Stomach (tissue), 8 donors: ENCODE measurements at regions not wholly inside any gene's neighbourhood (a gene's known extent, or its start where the extent isn't known, plus 50 kb on each side); places are given as distances from the start of the nearest gene placed in this dataset.

Source experiments
- DNase-seq, 2 donors: peaks; one replicate each; pipeline versions ENCODE4 v3.0.0 to v3.0.0-alpha.2; 2013 to 2019
- H3K27ac ChIP-seq, 5 donors: fragments of 200-600 bp in 4 of 5; sonication (generic) in 4 of 5; one replicate each; pipeline ENCODE4 v1.5.1; 2013 to 2019; ENCODE audit warnings: mild to moderate bottlenecking in 1 of 5, moderate library complexity in 1 of 5
- H3K27me3 ChIP-seq, 3 donors: fragments of 200-600 bp; sonication (generic); one replicate each; pipeline ENCODE4 v1.5.1; 2017 to 2019; ENCODE audit warnings: mixed run types in 1 of 3
- H3K36me3 ChIP-seq, 4 donors: fragments of 200-600 bp; sonication (generic); 1 replicate in 3 of 4; 2 replicates in 1 of 4; pipeline ENCODE4 v1.5.1; 2016 to 2019
- H3K4me1 ChIP-seq, 4 donors: fragments of 200-600 bp; sonication (generic); one replicate each; pipeline ENCODE4 v1.5.1; 2016 to 2019
- H3K4me3 ChIP-seq, 4 donors: fragments of 200-600 bp; sonication (generic) in 3 of 4; one replicate each; pipeline ENCODE4 v1.5.1; 2016 to 2019; ENCODE audit warnings: mild to moderate bottlenecking in 1 of 4
- H3K9me3 ChIP-seq, 4 donors: fragments of 200-600 bp; sonication (generic); one replicate each; pipeline ENCODE4 v1.5.1; 2016 to 2019
- CTCF ChIP-seq, 7 experiments: fragments of 450-650 bp in 4 of 7; fragments of 200-600 bp in 3 of 7; sonication (generic) in 3 of 7; IDR thresholded peaks; one replicate each; pipeline ENCODE4 v1.5.1; 2016 to 2019; ENCODE audit warnings: antibody characterized with exemption in 7 of 7, control low read depth in 2 of 7, mild to moderate bottlenecking in 1 of 7
- EP300 ChIP-seq: sonication (generic); formaldehyde crosslinking; IDR thresholded peaks from one replicate; pipeline ENCODE4 v1.6.1; 2017; ENCODE audit warnings: antibody characterized with exemption
- POLR2A ChIP-seq, 4 donors: fragments of 450-650 bp; IDR thresholded peaks; one replicate each; pipeline ENCODE4 v1.6.1; 2016; ENCODE audit warnings: antibody characterized with exemption in 4 of 4, control low read depth in 2 of 4, mild to moderate bottlenecking in 1 of 4, moderate library complexity in 1 of 4
- POLR2AphosphoS5 ChIP-seq, 3 donors: sonication (generic); formaldehyde crosslinking; IDR thresholded peaks; one replicate each; pipeline ENCODE4 v1.6.1; 2016; ENCODE audit warnings: antibody characterized with exemption in 3 of 3
- WGBS, 5 donors: extraction: QIAGEN DNeasy Blood & Tissue Kit in 3 of 5; methylation state at CpG; one replicate each; pipeline versions ENCODE4 v1.1.5 to v1.1.7; 2013 to 2018; 5-methylcytosine and 5-hydroxymethylcytosine counted together
- intact Hi-C: fragments of 100-400 bp; cut with DNase I; formaldehyde crosslinking; loops from one replicate; pipeline ENCODE4 v1.15.1; 2023; ENCODE audit warnings: low total_unique reads
- donor health status: healthy with polysubstance abuse.
- donor health status: Bipolar disorder and iron deficiency.
- donor health status: healthy.

DNA sequence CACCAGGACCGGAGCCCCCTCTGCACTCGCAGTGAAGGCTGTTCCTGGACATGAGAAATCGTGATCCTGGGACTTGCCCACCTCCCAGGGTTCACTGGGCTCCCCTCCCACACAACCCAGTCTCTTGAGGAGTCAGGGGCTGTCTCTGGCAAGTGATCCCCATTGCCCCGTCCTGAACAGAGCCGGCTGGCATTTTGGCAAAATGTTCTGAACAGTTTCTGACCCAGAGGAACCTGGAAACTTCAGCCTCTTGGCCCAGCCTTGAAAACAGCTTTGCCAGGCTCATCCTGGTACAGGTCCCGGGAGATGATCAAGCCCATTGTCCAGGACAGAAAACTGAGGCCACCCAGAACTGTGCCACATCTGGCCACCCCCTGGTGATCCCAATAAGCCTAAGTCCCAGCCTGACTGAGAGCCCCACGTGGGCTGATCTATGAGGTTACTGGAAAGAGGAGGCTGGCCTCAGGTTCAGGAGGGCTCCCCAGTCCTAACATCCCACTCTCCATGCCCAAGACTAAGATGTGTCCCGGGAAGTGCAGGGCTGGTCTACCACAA lies 115.7 kb downstream of the OAT start:
- no peak overlapping the region for H3K4me3 ChIP-seq
- peaks cover 0 to 17% (median 8%) of the 10 kb centered on the region in 4 donors for H3K9me3 ChIP-seq
- no peaks in the 10 kb centered on the region for H3K36me3 ChIP-seq
- DNase-seq = no peak
- H3K27ac ChIP-seq = no peak overlapping the region
- intact Hi-C loops = no loop called here
- WGBS, 5 donors = 76 to 82% (median 78%) methylated on average over 7 to 8 of the region's 8 CpGs
- no peaks in the 10 kb centered on the region for H3K27me3 ChIP-seq
- H3K4me1 ChIP-seq = no peaks in the 10 kb centered on the region
- TF ChIP-seq POLR2AphosphoS5 (IDR thresholded peaks at IDR 0.05) = no peak
- TF ChIP-seq CTCF (IDR thresholded peaks at IDR 0.05) = no peak
- TF ChIP-seq POLR2A (IDR thresholded peaks at IDR 0.05) = no peak
- no peak for TF ChIP-seq EP300

GRCh38 chr10:124301736-124302135 lies 117.0 kb downstream of the OAT start:
- Histone ChIP-seq H3K27ac (no peak overlapping the region), H3K9me3 (peaks cover 0 to 17% (median 8%) of the 10 kb centered on the region in 4 donors), H3K27me3 (no peaks in the 10 kb centered on the region), H3K36me3 (no peaks in the 10 kb centered on the region), H3K4me1 (no peaks in the 10 kb centered on the region), H3K4me3 (no peak overlapping the region)
- intact Hi-C loops = no loop called here
- no peak for TF ChIP-seq CTCF (IDR thresholded peaks at IDR 0.05)
- no peak for TF ChIP-seq POLR2AphosphoS5 (IDR thresholded peaks at IDR 0.05)
- TF ChIP-seq POLR2A (IDR thresholded peaks at IDR 0.05) = no peak
- no peak for TF ChIP-seq EP300
- DNase-seq = no peak
- 68 to 92% (median 71%) methylated on average over 8 to 9 of the region's 9 CpGs for WGBS, 5 donors

DNA sequence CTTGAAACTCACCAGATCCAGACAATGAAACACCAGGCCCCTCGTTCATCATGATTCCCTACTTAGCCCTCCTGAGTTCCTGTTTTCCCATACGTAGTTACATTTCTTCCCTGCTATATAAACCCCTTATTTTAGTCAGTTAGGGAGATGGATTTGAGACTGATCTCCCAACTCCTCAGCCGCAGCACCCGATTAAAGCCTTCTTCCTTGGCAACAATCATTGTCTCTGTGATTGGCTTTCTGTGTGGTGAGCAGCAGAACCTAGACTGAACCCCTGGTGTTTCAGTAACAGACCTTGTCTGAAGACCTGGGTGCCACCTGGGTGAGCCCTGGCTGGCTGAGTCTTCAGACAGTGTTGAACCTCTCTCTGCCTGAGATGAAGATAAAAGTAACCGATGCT lies 118.0 kb downstream of the OAT start:
- Histone ChIP-seq H3K9me3 (peaks cover 0 to 17% (median 8%) of the 10 kb centered on the region in 4 donors), H3K27ac (no peak overlapping the region), H3K4me1 (no peaks in the 10 kb centered on the region), H3K4me3 (no peak overlapping the region), H3K27me3 (no peaks in the 10 kb centered on the region), H3K36me3 (no peaks in the 10 kb centered on the region)
- TF ChIP-seq POLR2AphosphoS5 (IDR thresholded peaks at IDR 0.05) = no peak
- TF ChIP-seq EP300 = no peak
- TF ChIP-seq CTCF (IDR thresholded peaks at IDR 0.05) = no peak
- TF ChIP-seq POLR2A (IDR thresholded peaks at IDR 0.05) = no peak
- 91 to 96% (median 93%) methylated on average over 5 of the region's 5 CpGs for WGBS, 5 donors
- no peak for DNase-seq
- intact Hi-C loops = no loop called here

GRCh38 chr10:124300224-124300623 lies 118.5 kb downstream of the OAT start:
- H3K36me3 ChIP-seq = no peaks in the 10 kb centered on the region
- no peaks in the 10 kb centered on the region for H3K4me1 ChIP-seq
- TF ChIP-seq EP300 = no peak
- TF ChIP-seq POLR2A (IDR thresholded peaks at IDR 0.05) = no peak
- no peak for TF ChIP-seq CTCF (IDR thresholded peaks at IDR 0.05)
- TF ChIP-seq POLR2AphosphoS5 (IDR thresholded peaks at IDR 0.05) = no peak
- WGBS, 5 donors = 76 to 89% (median 80%) methylated on average over 6 of the region's 6 CpGs
- no peak for DNase-seq
- no peaks in the 10 kb centered on the region for H3K27me3 ChIP-seq
- H3K4me3 ChIP-seq = no peak overlapping the region
- H3K9me3 ChIP-seq = peaks cover 0 to 17% (median 8%) of the 10 kb centered on the region in 4 donors
- no peak overlapping the region for H3K27ac ChIP-seq
- intact Hi-C loops = no loop called here
